ENCODE measurements at regions not wholly inside any gene's neighbourhood (a gene's known extent, or its start where the extent isn't known, plus 50 kb on each side); places are given as distances from the start of the nearest gene placed in this dataset.
A peak's percentile ranks its signal among the peaks of the same experiment; 100 is the strongest.

DNA sequence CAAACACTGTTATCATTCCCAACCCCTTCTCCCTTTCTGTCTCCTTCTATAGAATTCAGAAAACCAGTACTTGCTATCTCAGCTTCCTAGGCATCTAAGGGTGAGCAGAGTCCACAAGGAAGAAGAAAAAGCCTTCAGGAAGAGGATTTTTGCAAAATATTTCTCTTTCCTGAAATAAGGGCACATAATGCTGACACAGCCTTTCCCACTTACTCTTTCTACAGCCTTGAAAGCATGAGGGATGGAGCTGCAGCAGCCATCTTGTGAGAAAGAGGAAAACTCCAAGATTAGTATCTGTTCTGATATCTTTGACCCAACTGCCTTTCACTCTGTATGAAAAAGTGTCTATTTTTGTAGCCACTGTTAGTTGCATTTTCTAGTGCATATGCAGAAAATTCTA lies 826.2 kb downstream of the KCNMA1 start:
- H3K9me3 ChIP-seq (ENCODE audit: control insufficient read depth, insufficient read depth, low read length) = no peaks in the 10 kb centered on the region
- no peak overlapping the region for H2AK5ac ChIP-seq (ENCODE audit: low read depth, low read length)
- no peak overlapping the region for H3K4me3 ChIP-seq (ENCODE audit: insufficient read depth, low read depth, low read length)
- H4K20me1 ChIP-seq (ENCODE audit: insufficient read depth, low read length) = no peaks in the 10 kb centered on the region
- no peak overlapping the region for H2AFZ ChIP-seq (replicated peaks; ENCODE audit: low read length, poor library complexity)
- ChIA-PET CTCF (no interaction called here), POLR2A (ENCODE audit: unreplicated experiment) (no interaction called here)
- no peak overlapping the region for H3K9ac ChIP-seq (ENCODE audit: low read depth, low read length)
- no peaks in the 10 kb centered on the region for H3K79me1 ChIP-seq (ENCODE audit: low read depth in 1 of 2, low read length in 2 of 2)
- intact Hi-C loops (cut with micrococcal nuclease) (no loop called here), dilution Hi-C loops (cut with HindIII; ENCODE audit: low sequenced_read_pairs, unreplicated experiment) (no loop called here), in situ Hi-C loops (cut with MboI; ENCODE audit: low sequenced_read_pairs) (no loop called here)
- no peak overlapping the region for H2BK20ac ChIP-seq (ENCODE audit: low read depth, low read length)
- no peak overlapping the region for H4K91ac ChIP-seq (ENCODE audit: insufficient read depth, low read depth, low read length)
- no peaks in the 10 kb centered on the region for H3K4me1 ChIP-seq (ENCODE audit: control insufficient read depth, insufficient read depth, low read length)
- no TSS peak for BruUV-seq (replicated peaks)
- H2AK9ac ChIP-seq (replicated peaks; ENCODE audit: low read depth, low read length, poor library complexity) = no peak overlapping the region
- no peak overlapping the region for H3K14ac ChIP-seq (replicated peaks; ENCODE audit: low read depth, low read length)
- H2BK5ac ChIP-seq (ENCODE audit: low read depth, low read length, poor library complexity, severe bottlenecking) = no peak overlapping the region
- no peak for TF ChIP-seq POLR2A (IDR thresholded peaks at IDR 0.05; ENCODE audit: low read depth, low read length)
- TF ChIP-seq RCOR1 (IDR thresholded peaks at IDR 0.05; ENCODE audit: insufficient replicate concordance, low read length) = no peak
- no peak for TF ChIP-seq MAZ (IDR thresholded peaks at IDR 0.05; ENCODE audit: borderline replicate concordance, low read depth, low read length)
- TF ChIP-seq CHD1 (IDR thresholded peaks at IDR 0.05; ENCODE audit: low read depth, low read length) = no peak
- peak; percentile 83 for TF ChIP-seq MAFK (IDR thresholded peaks at IDR 0.05; ENCODE audit: low read depth, low read length)
- TF ChIP-seq, protein P1, sequence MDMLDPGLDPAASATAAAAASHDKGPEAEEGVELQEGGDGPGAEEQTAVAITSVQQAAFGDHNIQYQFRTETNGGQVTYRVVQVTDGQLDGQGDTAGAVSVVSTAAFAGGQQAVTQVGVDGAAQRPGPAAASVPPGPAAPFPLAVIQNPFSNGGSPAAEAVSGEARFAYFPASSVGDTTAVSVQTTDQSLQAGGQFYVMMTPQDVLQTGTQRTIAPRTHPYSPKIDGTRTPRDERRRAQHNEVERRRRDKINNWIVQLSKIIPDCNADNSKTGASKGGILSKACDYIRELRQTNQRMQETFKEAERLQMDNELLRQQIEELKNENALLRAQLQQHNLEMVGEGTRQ (IDR thresholded peaks at IDR 0.05; ENCODE audit: low read depth, low read length) = no peak
- DNase-seq = no peak
- H4K5ac ChIP-seq (ENCODE audit: low read depth, low read length) = no peak overlapping the region
- no peaks in the 10 kb centered on the region for H3K36me3 ChIP-seq (ENCODE audit: control insufficient read depth, insufficient read depth, low read length)
- H3K27me3 ChIP-seq (ENCODE audit: control insufficient read depth, insufficient read depth, low read length) = peaks cover 3% of the 10 kb centered on the region; the same call in 1 of the 2 replicates
- no peak overlapping the region for H2BK120ac ChIP-seq (ENCODE audit: low read depth, low read length)
- H3K18ac ChIP-seq (ENCODE audit: low read depth, low read length) = no peak overlapping the region
- no peaks in the 10 kb centered on the region for H3K9me1 ChIP-seq (ENCODE audit: insufficient read depth, low read length)
- no peak for ATAC-seq (ENCODE audit: low read depth)
- H3K23ac ChIP-seq (ENCODE audit: low read depth, low read length) = no peak overlapping the region
- no peak overlapping the region for H3K56ac ChIP-seq (ENCODE audit: extremely low read depth, insufficient read depth, low read length)
- no peak overlapping the region for H2BK15ac ChIP-seq (ENCODE audit: low read depth, low read length)
- no peak overlapping the region for H3K4me2 ChIP-seq (ENCODE audit: low read depth, low read length)
- H3K27ac ChIP-seq (ENCODE audit: insufficient read depth, low read length) = no peak overlapping the region
- no peak overlapping the region for H3K4ac ChIP-seq (ENCODE audit: low read depth, low read length)
- no peak overlapping the region for H4K8ac ChIP-seq (ENCODE audit: low read depth in 2 of 2, low read length in 2 of 2)
